Esophagus muscularis mucosa (tissue), 4 donors: ENCODE measurements at regions not wholly inside any gene's neighbourhood (a gene's known extent, or its start where the extent isn't known, plus 50 kb on each side); places are given as distances from the start of the nearest gene placed in this dataset.
A peak's percentile ranks its signal among the peaks of the same experiment; 100 is the strongest.

Source experiments
- DNase-seq: peaks from one replicate; pipeline ENCODE4 v3.0.0-alpha.2; 2017; ENCODE audit errors: extremely low spot score
- H3K27ac ChIP-seq, 4 donors: fragments of 200-600 bp; sonication (generic); replicated peaks in 1 of 4; 1 replicate in 3 of 4; 2 replicates in 1 of 4; pipeline ENCODE4 v1.5.1; 2016 to 2019; ENCODE audit warnings: mild to moderate bottlenecking in 1 of 4
- H3K27me3 ChIP-seq, 4 donors: fragments of 200-600 bp; sonication (generic); one replicate each; pipeline versions ENCODE4 v1.5.1 to v1.6.0; 2016 to 2019
- H3K36me3 ChIP-seq, 4 donors: fragments of 200-600 bp; sonication (generic); one replicate each; pipeline ENCODE4 v1.5.1; 2016 to 2019
- H3K4me1 ChIP-seq, 4 donors: fragments of 200-600 bp; sonication (generic); one replicate each; pipeline ENCODE4 v1.5.1; 2016 to 2019
- H3K4me3 ChIP-seq, 4 donors: fragments of 200-600 bp; sonication (generic); 1 replicate in 2 of 4; 2 replicates in 2 of 4; pipeline ENCODE4 v1.5.1; 2016 to 2019; ENCODE audit warnings: mild to moderate bottlenecking in 4 of 4, moderate library complexity in 1 of 4
- H3K9me3 ChIP-seq, 4 donors: fragments of 200-600 bp; sonication (generic); 1 replicate in 3 of 4; 2 replicates in 1 of 4; pipeline ENCODE4 v1.5.1; 2016 to 2019
- CTCF ChIP-seq, 3 experiments: fragments of 200-600 bp in 2 of 3; fragments of 450-650 bp in 1 of 3; sonication (generic) in 2 of 3; IDR thresholded peaks; one replicate each; pipeline ENCODE4 v1.5.1; 2017 to 2019; ENCODE audit warnings: antibody characterized with exemption in 3 of 3, mild to moderate bottlenecking in 2 of 3, moderate library complexity in 1 of 3
- EP300 ChIP-seq: sonication (generic); formaldehyde crosslinking; IDR thresholded peaks from one replicate; pipeline ENCODE4 v1.6.1; 2017; ENCODE audit warnings: antibody characterized with exemption
- POLR2A ChIP-seq: fragments of 450-650 bp; IDR thresholded peaks from one replicate; pipeline ENCODE4 v1.6.1; 2017; ENCODE audit warnings: antibody characterized with exemption, moderate library complexity, mild to moderate bottlenecking, low read depth
- POLR2AphosphoS5 ChIP-seq, 2 donors: sonication (generic); formaldehyde crosslinking; IDR thresholded peaks; one replicate each; pipeline ENCODE4 v1.6.1; 2017; ENCODE audit warnings: antibody characterized with exemption in 2 of 2
- WGBS: methylation state at CpG from one replicate; pipeline ENCODE4 v1.1.5; 2018; 5-methylcytosine and 5-hydroxymethylcytosine counted together
- intact Hi-C: fragments of 100-400 bp; cut with DNase I; formaldehyde crosslinking; loops from one replicate; pipeline ENCODE4 v1.15.1; 2023

- peaks cover 0 to 24% (median 22%) of the 10 kb centered on the region in 4 donors for H3K4me1 ChIP-seq
- no peaks in the 10 kb centered on the region for H3K36me3 ChIP-seq
- H3K27me3 ChIP-seq, result no peaks in the 10 kb centered on the region
- no peak overlapping the region for H3K4me3 ChIP-seq
- intact Hi-C loops, result no loop called here
- TF ChIP-seq EP300, result no peak
- no peaks in the 10 kb centered on the region for H3K9me3 ChIP-seq
- no peak overlapping the region for H3K27ac ChIP-seq
- no peak for DNase-seq
Measured at GRCh38 chr2:18427762-18428161, 132.7 kb downstream of the RDH14 start.

- H3K27me3 ChIP-seq, result no peaks in the 10 kb centered on the region
- DNase-seq, result no peak
- no peaks in the 10 kb centered on the region for H3K9me3 ChIP-seq
- WGBS, result 74% methylated on average over 1 of the region's 1 CpG
- no peaks in the 10 kb centered on the region for H3K36me3 ChIP-seq
- H3K4me3 ChIP-seq, result no peak overlapping the region
- peaks cover 0 to 13% (median 9%) of the 10 kb centered on the region in 4 donors for H3K4me1 ChIP-seq
- no peak for TF ChIP-seq CTCF (IDR thresholded peaks at IDR 0.05)
- no peak for TF ChIP-seq POLR2AphosphoS5 (IDR thresholded peaks at IDR 0.05)
- TF ChIP-seq EP300, result no peak
- TF ChIP-seq POLR2A, result no peak
- intact Hi-C loops, result no loop called here
- no peak overlapping the region for H3K27ac ChIP-seq
Measured at GRCh38 chr2:18426174-18426573, 134.3 kb downstream of the RDH14 start.

GRCh38 chr2:18425210-18425703, 135.2 kb downstream of the RDH14 start:
- Histone ChIP-seq H3K27me3 (no peaks in the 10 kb centered on the region), H3K4me3 (no peak overlapping the region), H3K4me1 (peaks cover 0 to 9% (median 7%) of the 10 kb centered on the region in 4 donors), H3K9me3 (no peaks in the 10 kb centered on the region), H3K27ac (peak overlapping the region in 3 of 4 donors; percentile 10 to 42 (median 21)), H3K36me3 (no peaks in the 10 kb centered on the region)
- no peak for DNase-seq
- intact Hi-C loops, result no loop called here
- WGBS, result 47% methylated on average over 3 of the region's 3 CpGs
- TF ChIP-seq CTCF (IDR thresholded peaks at IDR 0.05), result peak in 1 of 3 experiments; percentile 6
- TF ChIP-seq EP300, result no peak
- TF ChIP-seq POLR2AphosphoS5 (IDR thresholded peaks at IDR 0.05), result no peak

GRCh38 chr2:18423636-18424035, 136.8 kb downstream of the RDH14 start:
- DNase-seq, result no peak
- H3K27ac ChIP-seq, result no peak overlapping the region
- no peak for TF ChIP-seq POLR2AphosphoS5 (IDR thresholded peaks at IDR 0.05)
- no peak for TF ChIP-seq CTCF (IDR thresholded peaks at IDR 0.05)
- TF ChIP-seq EP300, result no peak
- no peak for TF ChIP-seq POLR2A
- intact Hi-C loops, result no loop called here
- H3K36me3 ChIP-seq, result no peaks in the 10 kb centered on the region
- peaks cover 0 to 9% (median 7%) of the 10 kb centered on the region in 4 donors for H3K4me1 ChIP-seq
- no peak overlapping the region for H3K4me3 ChIP-seq
- H3K27me3 ChIP-seq, result no peaks in the 10 kb centered on the region
- no peaks in the 10 kb centered on the region for H3K9me3 ChIP-seq

GRCh38 chr2:18422432-18423165, 137.9 kb downstream of the RDH14 start:
- TF ChIP-seq POLR2AphosphoS5 (IDR thresholded peaks at IDR 0.05), result no peak
- no peak for TF ChIP-seq POLR2A
- TF ChIP-seq EP300, result no peak
- TF ChIP-seq CTCF (IDR thresholded peaks at IDR 0.05), result no peak
- H3K4me1 ChIP-seq, result peaks cover 0 to 9% (median 7%) of the 10 kb centered on the region in 4 donors
- no peak overlapping the region for H3K27ac ChIP-seq
- WGBS, result 51% methylated on average over 2 of the region's 2 CpGs
- DNase-seq, result no peak
- H3K27me3 ChIP-seq, result no peaks in the 10 kb centered on the region
- no peaks in the 10 kb centered on the region for H3K9me3 ChIP-seq
- no peak overlapping the region for H3K4me3 ChIP-seq
- H3K36me3 ChIP-seq, result no peaks in the 10 kb centered on the region
- intact Hi-C loops, result no loop called here
